Glutamatergic neuron (in vitro differentiated cells): ENCODE measurements at regions not wholly inside any gene's neighbourhood (a gene's known extent, or its start where the extent isn't known, plus 50 kb on each side); places are given as distances from the start of the nearest gene placed in this dataset.

Experiments used
- DNase-seq: peaks from one replicate; pipeline ENCODE4 v3.0.0; 2022
- H3K27ac Mint-ChIP-seq: one replicate; pipeline ENCODE4 v1.8.0; 2020; ENCODE audit warnings: mild to moderate bottlenecking, mixed read lengths, inconsistent platforms; ENCODE audit not compliant: unreplicated experiment
- H3K27me3 Mint-ChIP-seq: one replicate; pipeline ENCODE4 v1.8.0; 2020; ENCODE audit warnings: mild to moderate bottlenecking, moderate library complexity, mixed read lengths, inconsistent platforms; ENCODE audit not compliant: unreplicated experiment
- H3K36me3 Mint-ChIP-seq: one replicate; pipeline ENCODE4 v1.8.0; 2020; ENCODE audit warnings: mild to moderate bottlenecking, mixed read lengths, inconsistent platforms; ENCODE audit not compliant: unreplicated experiment
- H3K4me1 Mint-ChIP-seq: one replicate; pipeline ENCODE4 v1.8.0; 2020; ENCODE audit warnings: mild to moderate bottlenecking, low read depth, mixed read lengths, inconsistent platforms; ENCODE audit not compliant: unreplicated experiment
- H3K4me3 Mint-ChIP-seq: one replicate; pipeline ENCODE4 v1.8.0; 2020; ENCODE audit warnings: mild to moderate bottlenecking, mixed read lengths, inconsistent platforms; ENCODE audit not compliant: unreplicated experiment
- H3K9me3 Mint-ChIP-seq: one replicate; pipeline ENCODE4 v1.8.0; 2020; ENCODE audit warnings: mild to moderate bottlenecking, moderate library complexity, mixed read lengths, inconsistent platforms; ENCODE audit not compliant: unreplicated experiment
- CTCF ChIP-seq: fragments of 200-600 bp; sonication (generic); IDR thresholded peaks from one replicate; pipeline ENCODE4 v1.5.0; 2021; ENCODE audit not compliant: partially characterized antibody, unreplicated experiment

DNA sequence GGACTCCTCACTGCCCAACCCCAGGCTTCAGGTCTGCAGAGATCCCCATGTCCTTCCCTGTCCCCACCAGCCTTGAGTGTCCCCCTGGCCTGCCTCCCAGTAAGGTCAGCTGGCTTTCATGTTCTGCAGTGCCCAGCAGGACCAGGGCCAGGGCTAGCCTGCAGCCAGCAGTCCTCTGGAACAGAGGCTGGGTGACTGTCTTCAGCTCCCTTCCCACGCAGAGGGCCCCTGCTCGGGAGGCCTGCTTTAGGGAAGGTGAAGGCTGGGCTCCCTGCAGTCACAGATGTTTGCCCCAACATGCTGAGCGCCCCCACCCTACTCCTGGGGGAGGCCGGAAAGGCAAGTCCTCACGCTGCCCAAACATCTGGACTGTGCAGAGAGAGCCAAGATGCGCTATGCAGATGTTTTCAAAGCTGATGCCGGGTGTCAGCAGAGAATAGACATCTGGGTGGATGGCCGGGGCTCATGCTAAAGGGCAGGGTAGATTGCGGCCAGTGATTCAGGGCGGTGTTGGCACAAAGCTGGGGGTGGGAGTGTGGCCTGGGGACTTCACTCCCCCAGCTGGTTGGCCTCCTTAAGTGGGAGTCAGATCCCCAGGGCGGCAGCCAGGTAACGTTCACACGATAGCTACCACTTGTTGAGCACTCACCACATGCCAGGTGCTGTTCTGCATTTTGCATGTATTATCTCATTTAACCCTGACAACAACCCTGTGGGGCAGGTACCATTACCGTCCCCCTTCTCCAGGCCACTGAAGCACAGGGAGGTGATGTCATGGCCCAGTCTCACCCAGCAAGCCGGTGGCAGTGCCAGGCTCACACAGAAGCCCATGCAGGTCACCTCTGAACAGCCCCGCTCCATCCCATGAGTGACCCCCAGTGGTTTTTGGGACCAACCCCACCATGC, 71.2 kb upstream of the COL13A1 start:
- Mint-ChIP-seq H3K4me1 (no peaks in the 10 kb centered on the region), H3K36me3 (no peaks in the 10 kb centered on the region), H3K27me3 (peaks cover 2% of the 10 kb centered on the region), H3K4me3 (no peak overlapping the region), H3K9me3 (peaks cover 7% of the 10 kb centered on the region), H3K27ac (no peak overlapping the region)
- no peak for TF ChIP-seq CTCF
- DNase-seq, result no peak

DNA sequence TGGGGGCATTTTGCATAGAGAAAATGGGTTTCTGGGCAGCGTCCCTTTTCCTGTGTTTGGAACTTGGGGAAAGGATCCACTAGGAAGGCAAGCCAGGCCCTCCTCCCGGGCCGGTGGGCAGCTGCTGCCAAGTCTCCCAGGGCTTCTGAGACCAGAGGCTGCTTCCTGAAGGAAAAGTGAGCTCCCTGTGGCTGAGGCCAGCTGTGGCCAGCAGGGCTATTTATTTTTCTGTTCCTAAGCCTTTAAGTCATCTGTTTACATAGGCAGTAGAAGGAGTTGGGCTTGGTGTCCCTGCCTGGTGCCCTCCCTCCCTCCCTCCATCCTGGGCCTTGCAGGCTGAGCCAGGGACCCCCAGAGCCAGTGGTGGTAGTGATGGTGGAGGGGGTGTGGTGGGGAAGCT, 70.5 kb upstream of the COL13A1 start:
- H3K4me3 Mint-ChIP-seq, result no peak overlapping the region
- H3K4me1 Mint-ChIP-seq, result no peaks in the 10 kb centered on the region
- H3K36me3 Mint-ChIP-seq, result no peaks in the 10 kb centered on the region
- peaks cover 2% of the 10 kb centered on the region for H3K27me3 Mint-ChIP-seq
- no peak overlapping the region for H3K27ac Mint-ChIP-seq
- TF ChIP-seq CTCF, result no peak
- H3K9me3 Mint-ChIP-seq, result peaks cover 7% of the 10 kb centered on the region
- DNase-seq, result no peak

DNA sequence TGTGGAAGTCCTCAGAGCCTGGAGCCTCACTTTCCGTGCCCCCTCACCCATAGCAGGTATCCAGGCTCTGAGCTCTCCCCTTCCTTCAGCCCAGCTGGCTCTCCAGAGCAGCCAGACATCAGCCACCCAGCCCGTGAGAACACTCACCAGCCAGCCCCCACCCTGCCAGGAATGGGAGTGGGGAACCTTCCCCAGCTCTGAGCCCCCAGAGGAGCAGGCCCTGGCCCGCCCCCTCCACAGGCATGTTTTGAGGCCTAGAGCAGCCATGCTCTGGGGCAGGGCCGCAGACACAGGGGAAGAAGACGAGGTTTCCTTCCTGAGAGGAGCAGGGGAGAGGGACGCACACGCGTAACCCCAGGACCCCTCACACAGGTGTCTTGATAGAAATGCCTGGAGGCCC, 70.0 kb upstream of the COL13A1 start:
- no peak for DNase-seq
- no peak overlapping the region for H3K27ac Mint-ChIP-seq
- H3K9me3 Mint-ChIP-seq, result peaks cover 7% of the 10 kb centered on the region
- peaks cover 2% of the 10 kb centered on the region for H3K27me3 Mint-ChIP-seq
- TF ChIP-seq CTCF, result no peak
- no peaks in the 10 kb centered on the region for H3K4me1 Mint-ChIP-seq
- no peaks in the 10 kb centered on the region for H3K36me3 Mint-ChIP-seq
- H3K4me3 Mint-ChIP-seq, result no peak overlapping the region

GRCh38 chr10:69732147-69732825, 69.4 kb upstream of the COL13A1 start:
- H3K9me3 Mint-ChIP-seq, result peaks cover 7% of the 10 kb centered on the region
- no peaks in the 10 kb centered on the region for H3K4me1 Mint-ChIP-seq
- DNase-seq, result no peak
- no peak for TF ChIP-seq CTCF
- no peak overlapping the region for H3K27ac Mint-ChIP-seq
- H3K36me3 Mint-ChIP-seq, result no peaks in the 10 kb centered on the region
- no peak overlapping the region for H3K4me3 Mint-ChIP-seq
- peaks cover 2% of the 10 kb centered on the region for H3K27me3 Mint-ChIP-seq

GRCh38 chr10:69732826-69733150, 68.9 kb upstream of the COL13A1 start:
- Mint-ChIP-seq H3K9me3 (peaks cover 7% of the 10 kb centered on the region), H3K4me1 (no peaks in the 10 kb centered on the region), H3K4me3 (no peak overlapping the region), H3K36me3 (no peaks in the 10 kb centered on the region), H3K27me3 (peaks cover 2% of the 10 kb centered on the region), H3K27ac (no peak overlapping the region)
- TF ChIP-seq CTCF, result no peak
- no peak for DNase-seq
